ENCODE measurements at regions not wholly inside any gene's neighbourhood (a gene's known extent, or its start where the extent isn't known, plus 50 kb on each side); places are given as distances from the start of the nearest gene placed in this dataset.

DNA sequence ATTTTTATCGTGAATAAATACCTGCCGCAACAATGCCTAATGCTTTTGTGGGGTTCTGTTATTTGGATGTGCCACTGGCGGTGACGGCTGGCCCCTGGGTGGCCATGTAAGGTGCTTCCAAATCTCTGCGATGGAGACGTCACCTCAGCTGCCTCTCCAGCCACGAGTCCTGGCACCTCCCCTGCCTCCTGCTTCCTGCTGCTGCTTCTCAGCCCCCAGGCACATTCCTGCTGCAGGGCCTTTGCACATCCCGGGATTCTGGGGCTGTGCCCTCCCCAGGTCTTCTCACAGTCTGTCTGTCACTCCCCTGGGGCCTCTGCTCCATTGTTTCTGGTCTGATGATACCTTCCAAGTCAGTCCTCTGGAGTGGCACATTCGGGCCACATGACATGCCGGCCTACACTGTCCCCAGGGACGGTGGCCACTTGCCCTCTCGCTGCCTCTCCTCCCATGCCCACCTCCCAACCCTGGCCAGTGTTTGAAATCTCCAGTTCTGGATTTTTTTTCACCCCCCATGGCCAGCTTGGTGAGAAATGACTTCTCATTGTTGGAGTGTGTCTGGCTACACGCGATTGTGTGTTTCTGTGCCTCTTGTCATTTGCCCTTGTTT, 151.8 kb downstream of the KIF26A start:
- H3K4me1 ChIP-seq (ENCODE audit: control insufficient read depth in 4 of 4, insufficient read depth in 4 of 4, low read length in 3 of 4): peaks cover 4 to 15% (median 13%) of the 10 kb centered on the region in 4 donors
- H3K27me3 ChIP-seq (ENCODE audit: control insufficient read depth in 4 of 4, insufficient read depth in 4 of 4, low read length in 3 of 4): peaks cover 0 to 2% (median 0%) of the 10 kb centered on the region in 4 donors
- 84% methylated on average over 14 of the region's 14 CpGs for WGBS
- no peak for DNase-seq (ENCODE audit: low spot score)
- no peak for TF ChIP-seq NR2F2 (IDR thresholded peaks at IDR 0.05)
- no peak for TF ChIP-seq CTCF (IDR thresholded peaks at IDR 0.05; ENCODE audit: low read depth, low read length, missing input control)
- no peak for TF ChIP-seq MAX (IDR thresholded peaks at IDR 0.05)
- no peak for TF ChIP-seq GABPA (IDR thresholded peaks at IDR 0.05 in 1 of 2, conservative IDR thresholded peaks at IDR 0.05 in 1 of 2)
- H3K27ac ChIP-seq (ENCODE audit: low read depth in 1 of 2, low read length in 2 of 2): no peak overlapping the region
- H3K9ac ChIP-seq (ENCODE audit: low read depth in 1 of 2, low read length in 2 of 2): no peak overlapping the region
- no peaks in the 10 kb centered on the region for H3K36me3 ChIP-seq (ENCODE audit: control insufficient read depth in 4 of 4, insufficient read depth in 3 of 4, low read depth in 1 of 4, low read length in 3 of 4)
- H3K4me3 ChIP-seq (ENCODE audit: low read depth in 1 of 3, low read length in 3 of 3): no peak overlapping the region
- no peaks in the 10 kb centered on the region for H3K9me3 ChIP-seq (ENCODE audit: control insufficient read depth in 4 of 4, low read length in 3 of 4)

- peaks cover 4 to 15% (median 13%) of the 10 kb centered on the region in 4 donors for H3K4me1 ChIP-seq (ENCODE audit: control insufficient read depth in 4 of 4, insufficient read depth in 4 of 4, low read length in 3 of 4)
- TF ChIP-seq GABPA (IDR thresholded peaks at IDR 0.05 in 1 of 2, conservative IDR thresholded peaks at IDR 0.05 in 1 of 2) (no peak), HNF4A (conservative IDR thresholded peaks at IDR 0.05) (no peak), SP1 (IDR thresholded peaks at IDR 0.05) (no peak), ATF3 (IDR thresholded peaks at IDR 0.05) (no peak), FOXA1 (IDR thresholded peaks at IDR 0.05) (no peak), YY1 (IDR thresholded peaks at IDR 0.05) (no peak)
- no peak overlapping the region for H3K4me3 ChIP-seq (ENCODE audit: low read depth in 1 of 3, low read length in 3 of 3)
- 42% methylated on average over 9 of the region's 9 CpGs for WGBS
- H3K36me3 ChIP-seq (ENCODE audit: control insufficient read depth in 4 of 4, insufficient read depth in 3 of 4, low read depth in 1 of 4, low read length in 3 of 4): no peaks in the 10 kb centered on the region
- no peaks in the 10 kb centered on the region for H3K9me3 ChIP-seq (ENCODE audit: control insufficient read depth in 4 of 4, low read length in 3 of 4)
- no peak overlapping the region for H3K9ac ChIP-seq (ENCODE audit: low read depth in 1 of 2, low read length in 2 of 2)
- no peak for DNase-seq (ENCODE audit: low spot score)
- H3K27me3 ChIP-seq (ENCODE audit: control insufficient read depth in 4 of 4, insufficient read depth in 4 of 4, low read length in 3 of 4): peaks cover 0 to 2% (median 0%) of the 10 kb centered on the region in 4 donors
- no peak overlapping the region for H3K27ac ChIP-seq (ENCODE audit: low read depth in 1 of 2, low read length in 2 of 2)
Observed at GRCh38 chr14:104290756-104291122, 152.4 kb downstream of the KIF26A start.

DNA sequence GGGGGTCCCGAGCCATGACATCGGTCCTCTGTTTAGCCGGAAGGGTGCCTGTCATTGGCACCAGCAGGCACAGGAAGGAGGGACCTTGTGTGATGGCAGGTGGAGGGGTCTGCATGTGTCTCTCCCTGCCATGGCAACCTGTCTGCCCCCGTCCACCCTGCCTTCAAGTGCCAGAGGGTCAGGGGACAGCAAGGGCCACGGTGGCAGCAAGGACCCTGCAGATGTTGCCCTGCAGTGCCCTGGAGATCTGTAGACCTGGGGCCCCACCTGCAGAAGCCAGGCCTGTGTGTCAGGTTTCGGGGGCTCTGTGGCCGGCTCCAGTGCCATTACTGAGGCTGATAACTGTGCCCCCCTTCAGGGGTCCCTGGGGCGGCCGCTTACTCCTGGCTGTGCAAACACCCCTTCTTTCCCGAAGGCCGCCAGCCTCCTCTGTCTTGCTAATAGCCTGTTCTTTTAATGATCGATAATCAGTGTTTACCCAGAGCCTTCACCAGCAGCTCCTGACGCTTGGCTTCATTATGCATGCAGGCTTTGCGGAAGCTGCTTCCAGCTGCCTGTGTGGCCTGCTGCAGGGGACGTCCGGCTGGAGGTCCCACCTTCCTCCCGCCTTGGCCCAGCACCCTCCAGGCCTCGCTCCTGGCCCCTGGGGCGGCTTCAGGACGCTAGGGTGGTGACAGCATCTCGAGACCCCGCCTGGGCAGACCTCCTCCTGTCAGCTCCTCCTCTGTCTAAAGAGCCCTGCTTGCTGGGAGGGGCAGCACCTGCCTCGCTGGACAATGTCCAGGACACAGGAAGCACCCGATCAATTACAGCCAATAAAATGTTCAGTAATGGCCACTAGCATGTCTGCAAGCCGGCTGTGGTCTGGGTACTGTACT, 153.0 kb downstream of the KIF26A start:
- TF ChIP-seq RAD21 (IDR thresholded peaks at IDR 0.05): no peak
- TF ChIP-seq MAX (IDR thresholded peaks at IDR 0.05): no peak
- no peak for TF ChIP-seq HNF4G (IDR thresholded peaks at IDR 0.05)
- TF ChIP-seq JUND (IDR thresholded peaks at IDR 0.05): no peak
- TF ChIP-seq EGR1 (IDR thresholded peaks at IDR 0.05; ENCODE audit: low read depth in 2 of 2): no peak
- TF ChIP-seq FOXA1 (IDR thresholded peaks at IDR 0.05): peak; percentile 23
- TF ChIP-seq RXRA (IDR thresholded peaks at IDR 0.05): no peak
- no peak for TF ChIP-seq YY1 (IDR thresholded peaks at IDR 0.05)
- no peak for TF ChIP-seq ZBTB33 (IDR thresholded peaks at IDR 0.05)
- TF ChIP-seq SP1 (IDR thresholded peaks at IDR 0.05): no peak
- TF ChIP-seq HNF4A (conservative IDR thresholded peaks at IDR 0.05): no peak
- peak; percentile 63 for TF ChIP-seq FOXA2 (IDR thresholded peaks at IDR 0.05)
- TF ChIP-seq ATF3 (IDR thresholded peaks at IDR 0.05): no peak
- TF ChIP-seq NR2F2 (IDR thresholded peaks at IDR 0.05): no peak
- H3K36me3 ChIP-seq (ENCODE audit: control insufficient read depth in 4 of 4, insufficient read depth in 3 of 4, low read depth in 1 of 4, low read length in 3 of 4): no peaks in the 10 kb centered on the region
- H3K4me1 ChIP-seq (ENCODE audit: control insufficient read depth in 4 of 4, insufficient read depth in 4 of 4, low read length in 3 of 4): peaks cover 4 to 15% (median 13%) of the 10 kb centered on the region in 4 donors
- DNase-seq (ENCODE audit: low spot score): peak; percentile 49
- H3K9ac ChIP-seq (ENCODE audit: low read depth in 1 of 2, low read length in 2 of 2): no peak overlapping the region
- H3K27ac ChIP-seq (ENCODE audit: low read depth in 1 of 2, low read length in 2 of 2): no peak overlapping the region
- no peak overlapping the region for H3K4me3 ChIP-seq (ENCODE audit: low read depth in 1 of 3, low read length in 3 of 3)
- WGBS: 28% methylated on average over 25 of the region's 25 CpGs
- no peaks in the 10 kb centered on the region for H3K9me3 ChIP-seq (ENCODE audit: control insufficient read depth in 4 of 4, low read length in 3 of 4)
- peaks cover 0 to 2% (median 0%) of the 10 kb centered on the region in 4 donors for H3K27me3 ChIP-seq (ENCODE audit: control insufficient read depth in 4 of 4, insufficient read depth in 4 of 4, low read length in 3 of 4)
